GM19395 (cell line): ENCODE measurements at regions not wholly inside any gene's neighbourhood (a gene's known extent, or its start where the extent isn't known, plus 50 kb on each side); places are given as distances from the start of the nearest gene placed in this dataset.
"Not testable (repeated sequence)": the region's sequence is repeated elsewhere in the genome, so short reads cannot be mapped to it uniquely, and the experiment has no call there.

ENCODE experiments used
- ATAC-seq: cut with Tn5 transposase; IDR thresholded peaks from one replicate; pipeline ENCODE4 v1.9.1; 2021; ENCODE audit warnings: mild to moderate bottlenecking, moderate library complexity; ENCODE audit not compliant: unreplicated experiment

DNA sequence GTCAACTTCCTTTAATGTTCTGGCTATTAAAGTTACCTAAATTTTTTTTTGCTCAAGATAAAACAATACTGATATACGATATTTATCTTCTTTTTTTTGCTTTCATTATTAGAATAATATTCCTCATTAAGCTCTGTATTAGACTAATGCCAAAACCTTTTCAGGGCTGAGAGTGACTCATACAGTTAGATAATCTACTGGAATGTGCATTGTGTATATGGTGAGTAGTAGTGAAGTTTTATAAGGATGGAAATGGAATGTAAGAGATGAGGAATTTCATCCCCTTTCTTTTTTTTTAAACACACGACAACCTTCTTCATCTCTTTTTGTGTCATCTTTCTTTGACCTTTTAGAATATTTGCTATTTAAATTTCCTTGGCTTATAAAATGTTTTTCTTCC lies 268.6 kb downstream of the ISL1 start:
- ATAC-seq, result no peak

DNA sequence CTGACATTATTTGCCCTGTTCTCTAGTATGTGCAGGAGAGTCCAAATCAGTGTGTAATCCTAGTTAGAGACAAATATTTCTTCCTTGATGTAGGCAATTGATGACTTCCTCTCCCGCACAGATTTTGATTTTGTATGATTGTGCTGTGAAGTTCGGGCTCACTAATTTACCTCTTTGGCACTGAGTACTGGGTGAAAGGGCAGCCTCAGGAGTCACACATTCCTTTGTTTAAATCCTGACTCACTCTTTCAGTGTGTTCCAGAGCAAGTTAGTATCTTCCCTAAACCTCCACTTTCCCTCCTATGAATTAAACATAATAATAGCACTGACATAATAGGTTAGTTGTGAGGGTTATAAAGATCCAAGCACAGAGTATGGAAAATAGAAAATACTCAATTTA lies 269.7 kb downstream of the ISL1 start:
- ATAC-seq, result no peak

DNA sequence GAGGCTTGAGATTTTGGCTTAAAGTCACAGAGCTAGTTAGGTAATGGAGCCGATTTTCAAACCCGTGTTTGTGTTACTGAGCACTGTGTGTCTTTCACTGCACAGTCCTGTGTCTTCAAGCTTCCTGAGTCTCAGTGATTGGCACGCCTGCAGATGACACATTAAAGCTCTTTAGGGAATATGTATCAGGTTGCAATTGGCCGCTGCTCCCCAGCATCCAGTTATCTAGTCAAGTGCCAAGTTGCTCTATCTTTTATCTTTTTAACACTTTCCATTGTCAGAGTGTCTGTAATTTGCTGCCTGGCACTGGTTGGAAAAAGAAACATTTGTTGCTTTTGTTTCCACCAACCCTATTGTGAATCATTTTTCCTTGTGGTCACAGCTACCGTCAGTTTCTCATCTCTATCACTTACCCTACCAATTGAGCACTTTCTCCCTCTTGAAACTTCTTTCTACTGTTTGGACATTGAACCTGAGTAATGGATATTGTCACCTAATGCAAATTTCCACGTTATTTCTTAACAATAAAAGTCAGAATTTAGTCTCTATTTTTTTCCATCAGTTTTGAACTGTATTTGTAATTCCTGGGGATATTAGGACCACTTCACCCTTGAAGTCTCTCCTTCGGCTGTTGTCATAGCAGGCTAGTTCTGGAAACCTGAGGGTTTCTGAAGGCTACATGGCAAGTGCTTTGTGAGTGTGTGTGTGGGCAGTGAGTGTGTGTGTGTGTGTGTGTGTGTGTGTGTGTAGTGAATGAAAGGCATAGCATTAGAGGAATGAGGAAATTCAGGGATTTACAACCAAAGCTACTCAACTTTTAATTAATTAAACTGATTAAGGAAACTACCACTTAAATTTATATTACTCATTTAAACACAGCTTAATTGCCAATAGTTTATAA lies 274.3 kb downstream of the ISL1 start:
- ATAC-seq, result no peak

DNA sequence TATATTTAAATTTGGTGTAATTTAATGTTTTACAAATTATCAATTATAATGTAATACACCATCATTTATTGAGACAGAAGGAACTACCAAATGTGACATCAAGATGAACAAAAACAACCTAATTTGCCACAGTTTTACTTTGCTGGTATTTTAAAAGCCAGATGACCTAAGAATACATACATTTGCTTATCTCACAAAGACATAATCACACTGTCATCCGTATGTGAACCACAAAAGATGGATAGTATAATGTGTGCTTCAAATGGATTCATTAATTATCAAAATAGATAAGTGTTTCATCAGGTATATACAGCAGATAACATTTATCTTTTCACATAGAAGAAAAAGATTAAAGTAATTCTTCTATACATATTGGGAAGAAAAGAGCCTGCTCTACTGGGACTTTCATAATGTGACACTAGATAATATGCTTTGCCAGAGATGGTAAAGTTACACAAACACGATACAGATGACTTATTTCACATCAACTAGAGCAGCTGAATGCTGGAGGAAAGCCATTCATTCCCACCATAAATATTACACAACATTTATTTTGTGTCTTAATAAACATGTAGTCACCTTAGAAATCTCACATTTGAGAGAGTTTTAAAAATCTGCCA lies 278.5 kb downstream of the ISL1 start:
- ATAC-seq, result no peak

DNA sequence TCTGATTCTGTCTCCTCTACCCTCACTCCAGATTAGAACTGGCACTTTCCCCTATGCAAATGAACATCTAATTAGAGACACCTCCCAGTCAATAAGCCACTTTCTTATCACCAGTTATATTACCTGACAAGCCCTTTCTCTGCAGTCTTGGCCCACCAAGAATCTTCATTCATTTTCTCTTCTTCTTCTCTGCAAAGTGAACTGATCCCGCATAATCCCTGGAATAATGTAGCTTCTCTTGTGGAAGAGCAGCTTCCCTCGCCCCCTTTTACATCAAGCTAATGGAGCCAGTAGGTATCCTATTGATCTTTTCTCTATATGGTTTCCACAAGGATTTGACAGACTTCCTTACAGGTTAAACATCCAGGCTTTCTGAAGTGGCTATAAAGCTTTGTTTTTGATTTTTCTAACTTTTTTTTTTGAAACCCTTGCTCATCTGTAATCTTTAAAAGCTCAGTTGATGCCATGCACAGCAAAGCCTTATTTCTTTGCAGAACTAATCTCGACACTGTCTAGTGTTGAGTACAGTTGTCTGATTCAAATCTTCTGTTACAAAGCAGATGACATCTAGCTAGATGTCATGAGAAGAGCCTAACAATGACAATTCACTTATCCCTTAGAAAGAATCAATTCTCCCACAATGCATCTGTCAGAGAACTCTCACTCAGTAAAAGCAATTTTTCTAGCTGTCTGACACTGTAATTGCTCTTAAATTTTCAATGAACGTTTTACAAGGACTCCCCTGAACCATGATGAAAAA lies 281.4 kb downstream of the ISL1 start:
- ATAC-seq, result no peak

DNA sequence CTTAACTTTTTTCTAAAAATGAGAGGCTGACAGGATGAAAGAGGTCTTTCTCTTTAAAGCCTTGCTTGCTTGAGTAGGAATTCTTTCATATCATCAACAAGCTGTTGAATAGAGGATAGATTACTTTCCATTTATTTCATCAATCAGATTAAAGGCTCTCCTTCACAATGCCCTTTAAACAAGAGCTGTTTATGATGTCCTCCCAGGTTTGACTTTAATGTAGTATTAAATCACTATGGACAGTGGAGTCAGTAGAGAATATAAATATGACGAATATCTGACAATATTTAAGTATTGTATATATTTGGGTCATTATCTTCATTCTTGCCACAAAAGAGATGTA lies 282.0 kb downstream of the ISL1 start:
- no peak for ATAC-seq

DNA sequence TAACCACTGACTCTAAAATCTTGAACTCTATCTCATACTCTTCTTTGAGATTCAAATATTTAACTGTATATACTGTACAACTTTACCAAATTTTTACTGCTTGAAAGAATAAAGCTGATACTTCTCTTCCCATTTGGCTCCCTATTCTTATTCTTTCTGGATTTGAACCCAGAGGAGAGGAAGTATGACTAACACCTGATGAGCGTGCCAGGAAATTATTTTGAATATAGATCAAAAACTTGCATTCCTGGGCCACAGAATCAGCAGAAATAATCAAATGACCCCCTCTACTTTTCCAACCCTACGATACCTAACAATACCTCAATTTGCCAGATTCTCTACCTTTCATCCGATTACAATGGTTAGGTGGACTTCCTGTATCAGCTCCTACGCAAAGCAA lies 285.8 kb downstream of the ISL1 start:
- ATAC-seq, result no peak

DNA sequence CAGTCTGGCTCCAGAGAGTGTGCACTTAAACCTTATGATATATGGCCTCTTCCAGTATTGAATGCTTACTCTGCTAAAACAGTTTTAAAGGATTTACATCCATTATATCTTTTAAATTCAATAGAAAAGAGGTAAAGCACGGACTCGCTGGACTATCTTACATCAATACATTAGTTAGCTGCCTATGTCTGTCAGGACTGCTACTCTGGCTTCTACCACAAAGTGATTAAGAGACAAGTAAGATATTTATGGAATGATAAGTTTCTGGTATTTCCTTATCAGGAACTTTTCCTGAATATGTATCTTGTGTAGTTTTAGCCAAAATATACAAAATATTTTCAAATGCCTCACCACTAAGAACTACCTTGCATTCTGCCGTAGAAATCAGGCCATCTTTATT lies 295.1 kb downstream of the ISL1 start:
- ATAC-seq, result no peak

DNA sequence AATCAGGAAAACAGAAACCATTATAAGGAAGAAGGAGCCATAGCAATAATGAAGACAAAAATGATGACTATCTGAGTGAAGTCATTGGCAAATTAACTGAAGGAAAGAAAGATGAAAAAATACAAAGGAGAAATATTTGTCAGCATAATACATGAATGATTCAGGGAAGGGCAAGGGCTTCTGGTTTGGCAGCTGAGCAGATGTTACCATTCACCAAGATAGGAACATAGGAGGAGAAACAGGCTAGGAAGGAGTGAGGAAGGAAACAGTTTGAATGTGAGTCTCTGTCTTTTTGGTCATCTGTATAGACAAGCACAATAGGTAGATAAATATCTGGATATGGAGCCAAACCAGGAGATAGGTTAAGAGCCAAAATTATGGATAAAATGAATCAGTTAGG lies 296.0 kb downstream of the ISL1 start:
- ATAC-seq, result no peak

DNA sequence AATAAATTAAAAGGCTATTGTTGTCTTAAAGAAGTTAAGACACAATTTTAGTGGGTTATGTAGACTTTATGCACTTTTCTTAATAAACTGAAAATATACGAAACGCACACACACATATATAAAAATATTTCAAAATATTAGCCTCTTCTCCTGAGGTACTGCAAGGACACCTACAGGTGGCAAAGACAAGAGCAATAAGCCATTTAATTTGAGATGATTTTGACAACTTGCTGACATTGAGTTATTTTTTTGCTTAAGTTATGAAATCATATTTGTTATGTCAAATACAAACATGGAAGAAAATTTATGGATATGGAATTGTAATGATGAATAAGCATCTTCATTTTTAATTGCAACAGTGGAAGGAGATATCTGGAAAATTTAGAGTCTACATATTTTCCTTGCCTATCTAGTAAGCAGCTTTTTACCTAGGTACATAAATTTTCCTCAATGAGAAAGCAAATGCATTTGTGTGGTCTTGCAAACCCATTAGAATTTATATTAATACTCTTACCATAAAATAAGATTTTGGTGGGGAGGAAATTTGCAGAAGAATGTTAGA lies 301.6 kb downstream of the ISL1 start:
- ATAC-seq, result no peak

DNA sequence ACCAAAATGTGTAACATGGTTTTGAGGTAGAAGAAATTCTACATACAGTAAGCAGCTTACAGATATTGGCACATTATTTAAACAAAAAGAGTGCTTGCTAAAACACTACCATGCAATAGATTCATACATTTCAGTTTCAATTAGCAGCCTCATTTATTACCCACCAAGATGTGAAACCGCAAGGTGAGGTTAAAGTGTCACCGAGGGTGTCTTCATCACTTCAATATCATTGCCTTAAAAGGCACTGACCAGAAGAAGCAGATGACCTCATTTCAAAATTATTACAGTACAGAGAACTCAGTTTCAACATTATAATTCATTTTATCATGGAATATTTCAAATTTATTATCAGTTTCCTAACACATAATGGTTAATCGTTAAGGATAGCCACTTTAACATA lies 302.2 kb downstream of the ISL1 start:
- ATAC-seq, result no peak

DNA sequence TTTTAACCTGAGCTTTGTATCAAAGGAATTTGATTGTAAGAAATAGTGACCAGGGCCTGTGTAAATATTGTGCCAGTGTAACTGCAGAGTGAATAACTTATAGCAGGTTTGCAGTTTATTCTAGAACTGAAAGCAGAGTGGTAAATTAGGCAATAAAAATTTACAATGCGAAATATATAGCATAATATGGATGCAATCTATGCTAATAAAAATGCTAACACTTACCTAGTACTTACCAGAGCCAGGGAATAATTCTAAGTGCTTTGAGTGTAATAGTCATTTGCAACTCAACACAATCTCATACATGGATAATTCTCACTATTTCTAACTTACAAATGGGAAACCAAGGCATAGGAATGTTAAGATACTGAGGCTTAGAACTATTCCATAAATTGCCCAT lies 303.4 kb downstream of the ISL1 start:
- ATAC-seq, result no peak

DNA sequence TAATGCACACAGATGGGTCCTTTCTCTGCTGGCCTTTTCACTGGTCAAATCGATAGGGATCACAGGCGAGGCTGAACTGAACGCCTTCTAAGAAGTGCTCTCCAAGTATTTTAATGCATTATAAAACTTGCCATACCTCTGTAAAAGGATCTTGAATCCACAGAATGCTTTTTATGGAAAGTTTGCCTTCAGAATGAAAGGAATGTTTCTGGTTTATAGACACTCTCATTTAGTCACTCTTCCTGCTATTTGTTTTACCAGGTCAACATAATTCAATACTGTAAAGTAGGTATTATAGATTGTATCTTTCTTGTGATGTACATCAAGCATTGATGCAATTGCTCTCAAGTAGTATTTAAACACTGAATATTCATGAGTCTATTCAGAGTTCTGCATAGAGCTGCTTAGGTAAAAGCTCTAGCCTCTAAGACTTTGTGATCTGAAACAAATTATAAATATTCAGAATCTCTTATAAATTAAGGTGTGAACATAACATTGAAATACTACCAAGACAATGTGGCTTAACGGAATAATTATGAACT lies 308.4 kb downstream of the ISL1 start:
- no peak for ATAC-seq

DNA sequence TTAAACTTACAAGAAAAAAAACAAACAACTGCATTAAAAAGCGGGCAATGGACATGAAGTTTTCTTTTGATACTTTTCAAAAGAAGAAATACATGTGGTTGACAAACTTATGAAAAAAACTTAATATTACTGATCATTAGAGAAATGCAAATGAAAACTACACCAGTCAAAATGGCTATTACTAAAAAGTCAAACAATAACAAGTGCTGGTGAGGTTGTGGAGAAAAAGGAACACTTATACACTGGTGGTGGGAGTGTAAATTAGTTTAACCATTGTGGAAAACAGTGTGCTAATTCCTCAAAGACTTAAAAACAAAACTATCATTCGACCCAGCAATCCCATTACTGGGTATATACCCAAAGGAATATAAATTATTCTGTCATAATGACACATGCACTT lies 311.6 kb downstream of the ISL1 start:
- ATAC-seq, result no peak

DNA sequence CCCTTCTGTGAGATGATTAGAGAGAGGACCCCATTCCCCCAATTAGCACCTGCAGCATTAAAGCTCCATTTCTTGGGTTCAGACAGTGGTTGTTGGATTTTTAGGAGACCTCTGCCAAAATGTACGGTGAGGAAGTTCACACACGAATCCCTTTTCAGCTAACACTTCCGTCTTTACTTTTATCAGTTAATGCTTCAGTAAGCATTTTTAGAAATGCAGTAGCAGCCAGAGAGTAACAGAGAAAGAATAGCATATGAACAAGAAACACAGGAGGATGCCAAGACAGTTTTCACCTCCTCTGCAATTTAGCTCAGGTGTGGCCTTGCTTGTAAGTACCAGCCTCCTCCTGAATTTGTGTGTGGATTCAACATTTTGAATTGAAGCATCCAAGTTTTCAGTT lies 312.9 kb downstream of the ISL1 start:
- ATAC-seq, result no peak

DNA sequence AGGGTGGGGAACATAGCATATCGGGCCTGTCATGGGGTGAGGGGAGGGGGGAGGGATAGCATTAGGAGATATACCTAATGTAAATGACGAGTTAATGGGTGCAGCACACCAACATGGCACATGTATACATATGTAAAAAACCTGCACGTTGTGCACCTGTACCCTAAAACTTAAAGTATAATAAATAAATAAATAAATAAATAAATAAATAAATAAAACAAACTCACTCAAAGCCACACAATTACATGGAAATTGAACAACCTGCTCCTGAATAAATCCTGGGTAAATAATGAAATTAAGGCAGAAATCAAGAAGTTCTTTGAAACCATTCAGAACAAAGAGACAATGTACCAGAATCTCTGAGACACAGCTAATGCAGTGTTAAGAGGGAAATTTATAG lies 318.8 kb downstream of the ISL1 start:
- ATAC-seq, result not testable (repeated sequence)

DNA sequence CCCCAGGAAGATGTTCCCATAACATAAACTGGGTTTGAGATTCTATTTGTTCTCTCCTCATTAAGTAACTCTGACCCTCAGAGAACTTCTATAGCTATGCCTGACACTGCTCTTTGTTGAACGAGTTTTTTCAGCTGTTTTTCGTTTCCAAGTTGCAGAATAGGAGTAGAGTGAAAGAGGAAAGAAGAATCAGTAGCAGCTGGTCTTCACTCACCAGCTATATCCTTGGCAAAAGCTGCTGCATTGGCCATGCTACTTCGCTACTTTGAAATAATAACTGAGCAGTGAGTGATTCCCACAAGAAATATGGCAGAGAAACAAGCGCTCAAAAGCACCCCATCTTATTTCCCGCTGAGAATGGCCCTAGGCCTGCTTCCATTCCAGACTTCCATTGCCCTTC lies 329.0 kb downstream of the ISL1 start:
- ATAC-seq, result no peak

DNA sequence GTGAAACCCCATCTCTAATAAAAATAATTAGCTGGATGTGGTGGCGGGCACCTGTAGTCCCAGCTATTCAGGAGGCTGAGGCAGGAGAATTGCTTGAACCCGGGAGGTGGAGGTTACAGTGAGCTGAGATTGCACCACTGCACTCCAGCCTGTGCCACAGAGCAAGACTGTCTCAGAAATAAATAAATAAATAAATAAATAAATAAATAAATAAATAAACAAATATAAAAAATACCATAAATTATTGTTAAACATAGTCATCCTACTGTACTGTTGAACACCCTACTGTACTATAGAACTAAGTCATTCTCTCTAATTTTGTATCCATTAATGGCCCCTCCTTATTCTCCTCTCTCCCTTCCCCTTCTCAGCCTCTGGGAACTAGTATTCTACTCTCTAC lies 332.2 kb downstream of the ISL1 start:
- ATAC-seq, result not testable (repeated sequence)

DNA sequence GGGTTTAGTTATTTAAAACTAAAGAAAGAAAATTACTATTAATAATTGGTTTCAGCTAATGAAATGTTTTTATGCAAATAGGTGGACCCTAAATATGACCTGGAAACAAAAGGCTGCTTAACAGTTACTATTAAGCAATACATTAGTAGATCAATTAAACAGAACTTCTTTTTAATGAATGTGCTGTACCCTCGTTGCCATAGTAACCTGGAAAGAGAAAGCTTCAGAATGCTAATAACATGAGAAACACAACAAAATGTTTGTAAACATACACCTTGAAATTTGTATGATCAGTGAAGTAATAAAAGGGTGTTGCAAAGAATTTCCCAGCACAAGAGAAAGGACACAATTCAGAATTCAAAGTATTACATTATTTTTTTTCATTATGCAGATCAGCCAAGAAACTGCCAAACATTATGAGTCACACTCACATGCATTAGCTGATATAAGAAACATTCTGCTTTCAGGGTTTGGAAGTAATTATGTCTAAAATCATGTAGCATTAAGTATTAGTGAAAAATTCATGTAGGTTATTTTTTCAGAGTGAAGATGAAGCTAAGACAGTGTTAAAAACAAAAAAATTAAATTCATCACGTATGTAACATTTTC lies 348.3 kb downstream of the ISL1 start:
- no peak for ATAC-seq

DNA sequence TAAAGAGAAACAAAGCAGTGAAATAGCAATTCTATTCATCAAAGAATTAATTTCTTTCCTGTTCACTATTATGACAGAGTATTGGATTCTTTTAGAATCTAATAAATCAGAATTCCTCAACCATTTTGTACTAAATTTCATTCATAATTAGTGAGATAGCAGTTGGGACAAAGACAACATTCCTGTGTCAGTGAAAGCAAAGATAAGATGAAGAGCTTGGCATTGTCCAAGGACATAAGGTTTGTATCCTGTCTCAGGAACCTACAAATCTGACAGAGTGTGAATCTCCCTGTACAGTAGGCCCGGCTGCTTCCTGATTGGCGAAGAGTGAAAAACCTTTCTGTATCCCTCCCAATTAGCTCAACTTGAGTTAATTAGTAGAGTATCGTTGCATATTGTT lies 349.1 kb downstream of the ISL1 start:
- ATAC-seq, result no peak

DNA sequence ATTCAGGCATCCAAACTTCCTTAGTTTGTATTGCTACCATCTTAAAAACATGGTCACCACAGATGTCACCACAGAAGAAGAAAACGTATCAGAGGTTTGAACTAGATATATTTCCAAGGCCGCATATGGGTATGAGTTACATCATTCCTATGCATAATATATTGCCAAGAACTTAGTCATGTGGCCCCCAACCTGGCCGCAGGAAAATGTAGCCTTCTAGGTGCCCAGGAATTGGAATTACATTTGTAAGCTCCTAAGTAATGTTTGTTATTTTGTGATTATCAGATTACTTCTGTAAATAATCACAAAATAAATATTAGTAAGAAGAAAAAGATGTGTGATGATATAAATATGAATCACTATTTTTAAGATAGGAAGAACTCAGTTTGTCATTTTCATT lies 351.4 kb downstream of the ISL1 start:
- ATAC-seq, result no peak
